Panc1 (cell line): ENCODE measurements at regions not wholly inside any gene's neighbourhood (a gene's known extent, or its start where the extent isn't known, plus 50 kb on each side); places are given as distances from the start of the nearest gene placed in this dataset.

ENCODE experiments used
- POLR2AphosphoS5 ChIP-seq: IDR thresholded peaks from 2 replicates; pipeline ENCODE4 v1.6.1; 2012; ENCODE audit warnings: mild to moderate bottlenecking, low read depth, low read length, moderate library complexity
- TCF7L2 ChIP-seq: IDR thresholded peaks from 2 replicates; pipeline ENCODE4 v1.6.1; 2011; ENCODE audit warnings: mild to moderate bottlenecking, low read depth, low read length, inconsistent platforms
- TF ChIP-seq, protein P1 (sequence below): fragments of 450-650 bp; IDR thresholded peaks from 2 replicates; pipeline ENCODE4 v1.5.1; 2017; ENCODE audit warnings: mild to moderate bottlenecking
- TF ChIP-seq, protein P2 (sequence below), 2 experiments: IDR thresholded peaks; 2 replicates each; pipeline ENCODE4 v1.6.1; 2011 to 2012; ENCODE audit warnings: low read depth in 2 of 2, control low read depth in 1 of 2, low read length in 1 of 2, mild to moderate bottlenecking in 1 of 2, moderate library complexity in 1 of 2; ENCODE audit not compliant: insufficient read depth in 1 of 2

DNA sequence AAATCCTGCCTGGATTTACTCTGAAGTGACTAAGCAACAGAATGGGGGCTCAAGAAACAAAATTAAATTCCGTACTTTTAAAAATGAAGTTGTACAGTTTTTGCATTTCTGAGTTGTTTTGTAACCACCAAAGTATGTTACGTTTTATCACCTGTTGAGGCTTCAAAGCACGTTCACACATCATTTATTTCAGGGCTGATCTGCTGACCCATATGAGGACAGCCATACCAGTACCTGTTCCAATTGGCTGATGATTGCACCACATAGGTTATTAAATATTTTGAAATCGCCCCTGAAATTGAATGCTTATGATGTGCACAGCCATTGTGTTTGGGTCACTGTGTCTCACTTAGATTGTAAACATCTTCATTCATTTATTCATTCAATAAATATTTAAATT lies 72.0 kb upstream of the FLT1 start:
- TF ChIP-seq, protein P1, sequence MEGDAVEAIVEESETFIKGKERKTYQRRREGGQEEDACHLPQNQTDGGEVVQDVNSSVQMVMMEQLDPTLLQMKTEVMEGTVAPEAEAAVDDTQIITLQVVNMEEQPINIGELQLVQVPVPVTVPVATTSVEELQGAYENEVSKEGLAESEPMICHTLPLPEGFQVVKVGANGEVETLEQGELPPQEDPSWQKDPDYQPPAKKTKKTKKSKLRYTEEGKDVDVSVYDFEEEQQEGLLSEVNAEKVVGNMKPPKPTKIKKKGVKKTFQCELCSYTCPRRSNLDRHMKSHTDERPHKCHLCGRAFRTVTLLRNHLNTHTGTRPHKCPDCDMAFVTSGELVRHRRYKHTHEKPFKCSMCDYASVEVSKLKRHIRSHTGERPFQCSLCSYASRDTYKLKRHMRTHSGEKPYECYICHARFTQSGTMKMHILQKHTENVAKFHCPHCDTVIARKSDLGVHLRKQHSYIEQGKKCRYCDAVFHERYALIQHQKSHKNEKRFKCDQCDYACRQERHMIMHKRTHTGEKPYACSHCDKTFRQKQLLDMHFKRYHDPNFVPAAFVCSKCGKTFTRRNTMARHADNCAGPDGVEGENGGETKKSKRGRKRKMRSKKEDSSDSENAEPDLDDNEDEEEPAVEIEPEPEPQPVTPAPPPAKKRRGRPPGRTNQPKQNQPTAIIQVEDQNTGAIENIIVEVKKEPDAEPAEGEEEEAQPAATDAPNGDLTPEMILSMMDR = no peak
- TF ChIP-seq TCF7L2 (no peak), POLR2AphosphoS5 (no peak)
- TF ChIP-seq, protein P2, sequence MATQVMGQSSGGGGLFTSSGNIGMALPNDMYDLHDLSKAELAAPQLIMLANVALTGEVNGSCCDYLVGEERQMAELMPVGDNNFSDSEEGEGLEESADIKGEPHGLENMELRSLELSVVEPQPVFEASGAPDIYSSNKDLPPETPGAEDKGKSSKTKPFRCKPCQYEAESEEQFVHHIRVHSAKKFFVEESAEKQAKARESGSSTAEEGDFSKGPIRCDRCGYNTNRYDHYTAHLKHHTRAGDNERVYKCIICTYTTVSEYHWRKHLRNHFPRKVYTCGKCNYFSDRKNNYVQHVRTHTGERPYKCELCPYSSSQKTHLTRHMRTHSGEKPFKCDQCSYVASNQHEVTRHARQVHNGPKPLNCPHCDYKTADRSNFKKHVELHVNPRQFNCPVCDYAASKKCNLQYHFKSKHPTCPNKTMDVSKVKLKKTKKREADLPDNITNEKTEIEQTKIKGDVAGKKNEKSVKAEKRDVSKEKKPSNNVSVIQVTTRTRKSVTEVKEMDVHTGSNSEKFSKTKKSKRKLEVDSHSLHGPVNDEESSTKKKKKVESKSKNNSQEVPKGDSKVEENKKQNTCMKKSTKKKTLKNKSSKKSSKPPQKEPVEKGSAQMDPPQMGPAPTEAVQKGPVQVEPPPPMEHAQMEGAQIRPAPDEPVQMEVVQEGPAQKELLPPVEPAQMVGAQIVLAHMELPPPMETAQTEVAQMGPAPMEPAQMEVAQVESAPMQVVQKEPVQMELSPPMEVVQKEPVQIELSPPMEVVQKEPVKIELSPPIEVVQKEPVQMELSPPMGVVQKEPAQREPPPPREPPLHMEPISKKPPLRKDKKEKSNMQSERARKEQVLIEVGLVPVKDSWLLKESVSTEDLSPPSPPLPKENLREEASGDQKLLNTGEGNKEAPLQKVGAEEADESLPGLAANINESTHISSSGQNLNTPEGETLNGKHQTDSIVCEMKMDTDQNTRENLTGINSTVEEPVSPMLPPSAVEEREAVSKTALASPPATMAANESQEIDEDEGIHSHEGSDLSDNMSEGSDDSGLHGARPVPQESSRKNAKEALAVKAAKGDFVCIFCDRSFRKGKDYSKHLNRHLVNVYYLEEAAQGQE (IDR thresholded peaks at IDR 0.05; ENCODE audit: insufficient read depth in 1 of 2, low read depth in 2 of 2, low read length in 1 of 2) = no peak
